ENCODE measurements at regions not wholly inside any gene's neighbourhood (a gene's known extent, or its start where the extent isn't known, plus 50 kb on each side); places are given as distances from the start of the nearest gene placed in this dataset.

DNA sequence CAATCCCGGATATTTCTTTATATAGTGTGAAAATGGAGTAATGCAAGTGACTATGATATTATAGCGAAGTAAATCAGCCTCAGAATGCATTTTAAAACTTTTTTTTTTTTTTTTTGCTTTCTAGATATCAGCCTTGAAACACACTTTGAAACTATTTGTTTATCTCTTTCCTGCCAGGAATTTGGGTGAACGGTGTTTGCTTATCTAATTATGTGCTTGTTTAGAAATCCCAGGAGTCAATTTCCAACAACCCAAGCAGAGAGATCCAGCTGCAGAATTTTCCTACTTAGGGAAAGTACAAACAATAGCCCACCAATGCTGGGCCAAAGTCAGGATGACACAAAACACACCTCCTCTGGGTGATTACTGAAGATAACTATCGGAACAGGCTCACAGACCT is 958.8 kb downstream of the PCDH18 start:
- no peaks in the 10 kb centered on the region for H3K36me3 ChIP-seq (ENCODE audit: insufficient read depth)
- no peak for DNase-seq (ENCODE audit: extremely low spot score)
- no peak overlapping the region for H3K27ac ChIP-seq (ENCODE audit: low read depth)
- 55% methylated on average over 4 of the region's 4 CpGs for WGBS
- no peak overlapping the region for H3K4me3 ChIP-seq (ENCODE audit: low read depth, low read length)
- H3K4me1 ChIP-seq (ENCODE audit: insufficient read depth) = no peaks in the 10 kb centered on the region

DNA sequence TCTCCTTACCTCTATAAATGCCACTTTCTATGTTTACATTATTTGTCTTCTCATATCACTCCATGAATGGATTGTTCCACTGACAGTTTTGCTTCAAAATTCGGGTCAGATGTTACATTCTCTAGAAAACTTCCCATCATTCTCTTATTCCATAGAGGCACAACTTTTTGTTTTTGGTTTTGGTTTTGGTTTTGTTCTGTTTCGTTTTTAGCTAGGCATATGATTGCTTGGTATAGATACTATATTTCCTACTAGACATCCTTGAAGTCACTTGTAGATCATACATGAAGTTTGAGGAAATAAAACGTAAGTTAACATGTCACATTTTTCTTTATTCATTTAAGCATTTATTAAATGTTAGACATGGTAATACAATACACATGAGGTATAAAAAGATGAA is 961.0 kb downstream of the PCDH18 start:
- no peak overlapping the region for H3K4me3 ChIP-seq (ENCODE audit: low read depth, low read length)
- WGBS = 73% methylated on average over 3 of the region's 3 CpGs
- no peak overlapping the region for H3K27ac ChIP-seq (ENCODE audit: low read depth)
- H3K4me1 ChIP-seq (ENCODE audit: insufficient read depth) = no peaks in the 10 kb centered on the region
- H3K36me3 ChIP-seq (ENCODE audit: insufficient read depth) = no peaks in the 10 kb centered on the region
- no peak for DNase-seq (ENCODE audit: extremely low spot score)

DNA sequence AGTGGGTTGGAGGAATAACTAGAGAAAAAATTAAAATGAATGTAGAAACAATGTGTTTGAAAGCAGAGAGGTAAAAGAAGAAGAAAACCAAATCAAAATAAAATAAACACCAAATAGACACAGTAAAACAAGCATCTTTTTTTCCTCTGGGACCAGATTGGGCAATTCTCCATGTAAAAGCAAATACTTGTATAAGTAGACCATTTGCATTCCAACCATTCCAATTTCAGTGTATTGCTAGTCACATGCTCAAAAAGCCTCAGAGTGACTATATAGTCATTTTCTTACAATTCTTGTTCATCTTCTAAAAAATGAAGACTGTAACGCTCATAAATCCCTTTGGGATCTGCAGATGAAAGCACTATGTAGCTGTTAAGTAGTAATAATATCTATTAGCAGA is 969.5 kb downstream of the PCDH18 start:
- 76% methylated on average over 1 of the region's 1 CpG for WGBS
- H3K4me1 ChIP-seq (ENCODE audit: insufficient read depth) = no peaks in the 10 kb centered on the region

DNA sequence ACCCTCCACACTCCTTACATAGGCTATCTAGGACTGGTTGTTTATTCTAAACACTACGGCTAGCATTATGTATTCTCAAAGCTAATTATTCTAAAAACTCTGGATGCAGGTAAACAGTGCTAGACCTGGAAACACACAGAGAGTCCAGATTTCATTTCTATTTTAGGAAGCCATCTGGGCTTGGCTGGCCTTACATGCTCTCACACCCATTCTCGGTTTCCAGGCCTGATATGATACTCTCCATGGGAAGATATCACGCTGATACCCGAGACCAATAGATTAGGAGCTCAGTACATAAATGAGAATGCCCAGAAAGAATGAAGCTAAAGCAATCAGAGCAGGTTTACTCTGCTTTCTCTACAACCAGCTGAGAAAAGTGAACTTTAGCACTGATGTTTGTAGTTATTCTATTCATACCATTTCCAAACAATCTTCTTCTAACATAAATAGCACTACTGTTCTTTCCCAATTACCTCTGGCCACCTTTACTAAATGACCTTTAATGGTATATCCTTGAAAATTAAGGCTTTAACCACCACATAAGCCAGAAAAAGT is 973.3 kb downstream of the PCDH18 start:
- Histone ChIP-seq H3K27ac (ENCODE audit: low read depth) (no peak overlapping the region), H3K4me1 (ENCODE audit: insufficient read depth) (no peaks in the 10 kb centered on the region), H3K36me3 (ENCODE audit: insufficient read depth) (no peaks in the 10 kb centered on the region), H3K4me3 (ENCODE audit: low read depth, low read length) (no peak overlapping the region)
- no peak for DNase-seq (ENCODE audit: extremely low spot score)
- 72% methylated on average over 4 of the region's 4 CpGs for WGBS

More for the DNA sequence above, 969.5 kb downstream of the PCDH18 start:
- no peak for DNase-seq (ENCODE audit: extremely low spot score)
- no peaks in the 10 kb centered on the region for H3K36me3 ChIP-seq (ENCODE audit: insufficient read depth)
- no peak overlapping the region for H3K4me3 ChIP-seq (ENCODE audit: low read depth, low read length)
- no peak overlapping the region for H3K27ac ChIP-seq (ENCODE audit: low read depth)

DNA sequence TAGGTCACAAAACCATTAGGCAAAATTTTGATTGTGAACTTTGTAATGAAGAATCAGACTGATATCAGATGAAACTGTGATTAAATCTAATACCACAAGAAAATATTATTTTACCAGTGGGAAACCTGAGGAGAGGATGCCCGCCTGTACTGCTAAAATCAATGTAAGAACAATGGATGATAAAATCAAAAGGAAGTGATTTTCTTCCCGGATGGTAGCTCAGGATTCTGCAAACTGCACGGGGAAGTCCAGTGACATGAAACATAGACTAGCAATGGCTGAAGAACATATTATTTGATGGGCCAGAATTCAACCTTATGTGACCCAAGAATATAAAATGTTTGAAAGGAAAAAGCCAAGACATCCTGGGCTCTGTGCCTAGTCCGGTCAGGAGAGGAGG is 974.9 kb downstream of the PCDH18 start:
- Histone ChIP-seq H3K4me3 (ENCODE audit: low read depth, low read length) (no peak overlapping the region), H3K36me3 (ENCODE audit: insufficient read depth) (no peaks in the 10 kb centered on the region), H3K27ac (ENCODE audit: low read depth) (no peak overlapping the region), H3K4me1 (ENCODE audit: insufficient read depth) (no peaks in the 10 kb centered on the region)
- no peak for DNase-seq (ENCODE audit: extremely low spot score)
- WGBS = 87% methylated on average over 4 of the region's 4 CpGs

DNA sequence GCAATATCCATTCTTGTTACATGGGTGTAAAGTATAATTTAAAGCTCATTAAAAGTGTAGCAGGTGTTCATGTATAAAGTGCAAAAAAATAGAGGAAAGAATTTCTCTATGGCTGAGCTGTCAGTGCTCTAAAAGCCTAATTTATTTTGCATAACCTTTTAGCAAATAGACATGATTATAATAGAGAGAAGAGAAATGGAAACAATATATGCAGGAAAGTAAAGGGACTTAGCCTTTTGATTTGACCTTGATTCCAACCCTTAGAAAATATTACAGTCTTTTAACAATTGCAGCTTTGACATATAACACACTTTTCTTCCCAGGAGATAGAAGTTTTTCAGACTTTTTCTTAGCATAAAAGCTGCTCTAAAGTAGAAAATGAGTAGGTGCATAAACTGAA is 978.3 kb downstream of the PCDH18 start:
- Histone ChIP-seq H3K27ac (ENCODE audit: low read depth) (no peak overlapping the region), H3K4me3 (ENCODE audit: low read depth, low read length) (no peak overlapping the region), H3K4me1 (ENCODE audit: insufficient read depth) (no peaks in the 10 kb centered on the region), H3K36me3 (ENCODE audit: insufficient read depth) (no peaks in the 10 kb centered on the region)
- DNase-seq (ENCODE audit: extremely low spot score) = no peak

DNA sequence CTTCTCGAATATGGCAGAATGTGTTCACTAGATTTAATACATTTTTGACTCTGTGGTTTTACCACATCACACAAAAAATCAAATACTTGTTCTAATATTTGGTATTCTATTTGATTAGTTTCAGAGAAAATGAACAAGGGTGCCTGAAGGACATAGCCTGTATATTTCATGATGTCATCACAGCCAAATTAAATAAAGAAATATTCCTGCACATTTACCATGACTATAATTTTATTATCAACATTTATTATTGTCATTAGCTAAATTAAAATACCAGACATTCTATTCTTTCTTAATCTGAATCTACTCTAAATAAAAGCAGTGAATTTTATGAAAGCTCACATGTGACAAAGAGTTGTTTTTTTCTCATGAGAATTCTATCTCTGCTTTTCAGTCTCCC is 980.5 kb downstream of the PCDH18 start:
- DNase-seq (ENCODE audit: extremely low spot score) = no peak
- Histone ChIP-seq H3K4me3 (ENCODE audit: low read depth, low read length) (no peak overlapping the region), H3K27ac (ENCODE audit: low read depth) (no peak overlapping the region), H3K36me3 (ENCODE audit: insufficient read depth) (no peaks in the 10 kb centered on the region), H3K4me1 (ENCODE audit: insufficient read depth) (no peaks in the 10 kb centered on the region)
- WGBS = 93% methylated on average over 1 of the region's 1 CpG

DNA sequence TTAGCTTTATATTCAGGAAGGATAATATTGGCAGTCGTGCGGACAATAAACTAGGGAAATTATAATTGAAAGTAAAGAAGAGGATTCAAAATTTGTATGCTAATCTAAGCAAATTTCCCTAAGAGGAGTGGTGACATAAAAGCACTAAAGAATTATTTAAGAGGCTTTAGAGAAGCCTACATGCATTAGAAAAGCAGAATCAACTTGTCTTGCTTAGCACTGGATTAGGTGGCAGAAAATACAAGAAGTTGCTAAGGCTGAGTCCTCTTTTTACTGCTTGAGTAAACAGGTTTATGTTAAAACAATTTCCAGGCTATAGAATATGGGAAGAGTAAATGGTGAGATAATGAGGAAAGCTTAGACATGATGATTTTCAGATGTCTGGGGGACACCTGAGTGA is 991.5 kb downstream of the PCDH18 start:
- DNase-seq (ENCODE audit: extremely low spot score) = no peak
- 80% methylated on average over 2 of the region's 2 CpGs for WGBS
- no peaks in the 10 kb centered on the region for H3K4me1 ChIP-seq (ENCODE audit: insufficient read depth)

DNA sequence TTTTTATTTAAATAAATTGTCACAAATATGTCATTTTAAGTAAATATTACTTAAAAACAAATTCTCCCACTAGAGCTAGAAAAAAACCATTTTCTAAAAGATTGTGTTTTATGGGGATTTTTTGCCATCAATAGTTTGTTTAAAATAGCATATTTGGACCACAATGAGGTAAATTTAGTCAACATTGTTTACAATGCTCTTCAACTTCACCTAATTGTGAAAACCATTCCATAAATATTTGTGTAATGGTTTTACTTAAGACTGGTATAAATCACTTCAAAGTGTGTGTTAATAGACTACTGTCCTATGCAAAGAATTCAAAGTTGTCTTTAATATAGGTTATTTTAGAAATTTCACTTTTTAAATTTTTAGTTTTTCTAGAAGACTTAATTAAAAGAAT is 1004.2 kb downstream of the PCDH18 start:
- Histone ChIP-seq H3K4me3 (ENCODE audit: low read depth, low read length) (no peak overlapping the region), H3K27ac (ENCODE audit: low read depth) (no peak overlapping the region), H3K36me3 (ENCODE audit: insufficient read depth) (no peaks in the 10 kb centered on the region), H3K4me1 (ENCODE audit: insufficient read depth) (no peaks in the 10 kb centered on the region)
- no peak for DNase-seq (ENCODE audit: extremely low spot score)

More for the DNA sequence above, 991.5 kb downstream of the PCDH18 start:
- Histone ChIP-seq H3K27ac (ENCODE audit: low read depth) (no peak overlapping the region), H3K36me3 (ENCODE audit: insufficient read depth) (peaks cover 1% of the 10 kb centered on the region), H3K4me3 (ENCODE audit: low read depth, low read length) (no peak overlapping the region)

DNA sequence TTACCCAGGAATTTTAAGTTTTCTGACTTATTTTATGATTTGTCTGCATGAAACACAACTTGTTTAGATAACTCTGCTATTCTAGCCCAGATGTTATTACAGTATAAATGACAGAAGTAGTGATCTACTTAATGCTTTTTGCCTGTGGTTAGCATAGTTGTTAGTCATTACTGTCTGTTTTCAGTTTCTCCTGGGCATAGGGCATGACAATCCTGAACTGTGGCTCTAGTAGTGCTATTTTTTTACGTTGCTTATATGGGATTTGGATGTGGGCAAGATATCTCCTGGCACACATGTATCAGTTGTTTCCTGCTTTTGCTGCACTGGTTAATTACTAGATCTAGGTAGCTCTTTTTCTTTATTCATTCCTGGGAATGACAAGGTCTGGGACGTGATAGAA is 1005.8 kb downstream of the PCDH18 start:
- WGBS = 47% methylated on average over 2 of the region's 2 CpGs
- H3K27ac ChIP-seq (ENCODE audit: low read depth) = no peak overlapping the region
- no peaks in the 10 kb centered on the region for H3K36me3 ChIP-seq (ENCODE audit: insufficient read depth)
- no peak overlapping the region for H3K4me3 ChIP-seq (ENCODE audit: low read depth, low read length)
- no peak for DNase-seq (ENCODE audit: extremely low spot score)
- H3K4me1 ChIP-seq (ENCODE audit: insufficient read depth) = no peaks in the 10 kb centered on the region

DNA sequence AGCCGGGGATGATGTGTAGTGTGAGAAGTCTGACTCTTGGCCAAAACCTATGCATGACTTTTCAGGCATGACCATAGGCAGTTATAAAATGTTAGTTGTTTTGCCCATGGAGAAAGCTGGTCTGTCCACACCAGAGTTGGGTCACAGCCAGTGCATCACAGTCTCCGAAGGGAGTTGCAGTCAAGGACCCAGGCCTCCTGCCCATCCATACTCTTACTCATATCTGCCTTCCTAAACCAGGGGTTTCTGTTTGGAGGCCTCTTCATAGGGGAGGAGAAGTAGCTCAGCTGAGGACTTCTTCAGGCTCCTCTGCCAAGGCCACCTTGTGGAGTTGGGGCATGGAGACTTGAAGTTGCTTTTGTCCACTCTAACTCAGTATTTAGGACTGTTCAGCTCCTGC is 1008.3 kb downstream of the PCDH18 start:
- Histone ChIP-seq H3K4me1 (ENCODE audit: insufficient read depth) (no peaks in the 10 kb centered on the region), H3K27ac (ENCODE audit: low read depth) (no peak overlapping the region), H3K36me3 (ENCODE audit: insufficient read depth) (no peaks in the 10 kb centered on the region), H3K4me3 (ENCODE audit: low read depth, low read length) (no peak overlapping the region)
- no peak for DNase-seq (ENCODE audit: extremely low spot score)
- WGBS = over 99% methylated on average over 2 of the region's 2 CpGs

DNA sequence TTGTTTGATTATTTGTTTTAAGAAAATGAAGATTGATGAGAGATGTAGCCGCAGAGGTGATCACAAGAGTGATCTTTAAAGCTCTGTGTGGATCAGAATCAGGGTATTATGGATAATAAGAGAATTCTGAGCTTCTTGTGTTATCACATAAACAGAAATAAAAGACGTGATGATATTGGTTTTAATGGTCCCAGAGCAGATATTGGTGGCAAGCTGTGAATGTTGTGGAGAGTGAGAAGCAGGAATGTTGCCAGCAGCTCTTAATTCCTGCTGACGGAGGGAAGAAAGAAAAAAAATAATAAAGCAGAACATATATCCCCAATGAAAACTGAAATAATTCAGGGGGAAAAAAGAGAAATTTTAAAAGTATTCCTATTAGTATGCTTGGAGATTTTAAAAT is 1015.9 kb downstream of the PCDH18 start:
- no peak overlapping the region for H3K27ac ChIP-seq (ENCODE audit: low read depth)

DNA sequence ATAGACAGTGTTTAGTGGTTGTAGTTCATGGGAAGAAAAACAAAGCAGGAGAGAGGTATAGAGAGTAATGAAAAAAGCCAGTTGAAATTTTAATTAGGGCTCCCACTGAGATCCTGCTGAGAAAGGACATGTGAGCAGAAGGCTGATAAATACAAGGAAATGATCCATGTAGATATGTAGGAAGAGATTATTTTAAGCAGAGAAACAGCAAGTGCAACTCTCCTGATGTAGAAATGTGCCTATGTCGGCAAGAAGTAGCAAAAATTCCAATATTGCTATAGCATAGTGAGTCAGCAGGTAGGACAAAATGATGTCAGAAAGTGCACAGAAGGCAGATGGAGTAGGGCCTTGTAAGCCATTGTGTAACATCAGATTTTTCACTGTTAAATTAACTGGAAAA is 1027.3 kb downstream of the PCDH18 start:
- Histone ChIP-seq H3K4me1 (ENCODE audit: insufficient read depth) (no peaks in the 10 kb centered on the region), H3K36me3 (ENCODE audit: insufficient read depth) (no peaks in the 10 kb centered on the region), H3K4me3 (ENCODE audit: low read depth, low read length) (no peak overlapping the region), H3K27ac (ENCODE audit: low read depth) (no peak overlapping the region)
- WGBS = 72% methylated on average over 1 of the region's 1 CpG
- no peak for DNase-seq (ENCODE audit: extremely low spot score)

More for the DNA sequence above, 1015.9 kb downstream of the PCDH18 start:
- Histone ChIP-seq H3K36me3 (ENCODE audit: insufficient read depth) (no peaks in the 10 kb centered on the region), H3K4me1 (ENCODE audit: insufficient read depth) (no peaks in the 10 kb centered on the region), H3K4me3 (ENCODE audit: low read depth, low read length) (no peak overlapping the region)
- no peak for DNase-seq (ENCODE audit: extremely low spot score)
- 56% methylated on average over 3 of the region's 3 CpGs for WGBS

DNA sequence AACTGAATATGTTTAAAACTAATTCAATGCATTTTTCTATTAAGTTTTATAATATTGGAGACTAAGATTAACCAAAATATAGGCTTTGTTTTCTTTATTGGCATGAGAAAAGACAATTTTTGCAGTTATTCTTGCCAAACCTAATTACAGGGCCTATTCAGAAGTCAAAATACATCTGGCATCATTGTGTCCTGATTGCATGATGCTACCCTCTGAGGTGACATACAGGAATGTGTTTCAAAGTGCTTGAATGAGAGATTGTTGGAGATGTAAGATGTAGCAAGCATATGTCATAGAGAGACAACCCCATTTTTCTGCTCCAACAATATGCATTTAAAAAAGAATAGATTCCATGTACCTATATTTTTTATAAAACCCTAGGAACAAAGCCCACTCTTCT is 1036.4 kb downstream of the PCDH18 start:
- Histone ChIP-seq H3K4me3 (ENCODE audit: low read depth, low read length) (no peak overlapping the region), H3K36me3 (ENCODE audit: insufficient read depth) (no peaks in the 10 kb centered on the region), H3K27ac (ENCODE audit: low read depth) (no peak overlapping the region), H3K4me1 (ENCODE audit: insufficient read depth) (no peaks in the 10 kb centered on the region)
- DNase-seq (ENCODE audit: extremely low spot score) = no peak

DNA sequence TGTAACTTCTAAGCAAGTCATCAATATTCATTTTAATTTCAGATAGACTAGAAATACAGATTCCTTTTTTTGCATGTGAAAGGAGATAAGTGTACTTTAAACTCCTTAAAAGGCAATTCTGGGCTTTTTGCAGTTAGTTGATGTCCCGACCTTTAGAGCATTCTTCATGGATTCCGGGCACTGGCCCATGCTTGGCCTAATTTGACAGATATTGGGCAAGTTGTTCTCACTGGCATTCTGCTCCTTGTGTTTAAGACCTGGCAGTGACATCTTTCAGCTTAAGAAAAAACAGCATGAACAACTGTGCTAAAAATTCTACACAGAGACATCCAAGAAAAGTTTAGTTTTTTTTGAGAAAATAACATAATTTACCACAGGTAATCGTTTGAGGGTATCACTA is 1037.2 kb downstream of the PCDH18 start:
- Histone ChIP-seq H3K4me3 (ENCODE audit: low read depth, low read length) (no peak overlapping the region), H3K36me3 (ENCODE audit: insufficient read depth) (no peaks in the 10 kb centered on the region), H3K27ac (ENCODE audit: low read depth) (no peak overlapping the region), H3K4me1 (ENCODE audit: insufficient read depth) (no peaks in the 10 kb centered on the region)
- 38% methylated on average over 3 of the region's 3 CpGs for WGBS
- DNase-seq (ENCODE audit: extremely low spot score) = no peak
